Body of pancreas (tissue), 4 donors: ENCODE measurements at regions not wholly inside any gene's neighbourhood (a gene's known extent, or its start where the extent isn't known, plus 50 kb on each side); places are given as distances from the start of the nearest gene placed in this dataset.

Experiments
- ATAC-seq: fragments of 150-250 bp; one replicate; pipeline ENCODE4 v1.9.1; 2016
- DNase-seq, 4 donors: peaks; one replicate each; pipeline ENCODE4 v3.0.0-alpha.2; 2019
- H3K27ac ChIP-seq, 4 donors: fragments of 200-600 bp; sonication (generic); 1 replicate in 3 of 4; 2 replicates in 1 of 4; pipeline versions ENCODE4 v1.5.1 to v1.6.1; 2016 to 2019; ENCODE audit warnings: mild to moderate bottlenecking in 1 of 4, mixed read lengths in 1 of 4, moderate library complexity in 1 of 4
- H3K27me3 ChIP-seq, 2 donors: fragments of 200-600 bp; sonication (generic); one replicate each; pipeline ENCODE4 v1.6.0; 2016; ENCODE audit warnings: mild to moderate bottlenecking in 1 of 2
- H3K36me3 ChIP-seq, 2 donors: fragments of 200-600 bp; sonication (generic); replicated peaks in 1 of 2; 2 replicates each; pipeline ENCODE4 v1.5.1; 2016; ENCODE audit warnings: low read depth in 2 of 2; ENCODE audit not compliant: insufficient read depth in 1 of 2
- H3K4me1 ChIP-seq: fragments of 200-600 bp; sonication (generic); one replicate; pipeline ENCODE4 v1.6.0; 2016
- H3K4me3 ChIP-seq, 2 donors: fragments of 200-600 bp; sonication (generic); 1 replicate in 1 of 2; 2 replicates in 1 of 2; pipeline ENCODE4 v1.5.1; 2016 to 2019
- H3K9me3 ChIP-seq, 3 donors: fragments of 200-600 bp; sonication (generic); 1 replicate in 2 of 3; 2 replicates in 1 of 3; pipeline ENCODE4 v1.5.1; 2016
- CTCF ChIP-seq, 7 experiments: fragments of 450-650 bp in 4 of 7; fragments of 200-600 bp in 3 of 7; sonication (generic) in 3 of 7; IDR thresholded peaks; one replicate each; pipeline ENCODE4 v1.5.1; 2016 to 2019; ENCODE audit warnings: antibody characterized with exemption in 7 of 7
- POLR2A ChIP-seq, 3 donors: fragments of 450-650 bp; IDR thresholded peaks; one replicate each; pipeline ENCODE4 v1.6.1; 2016; ENCODE audit warnings: antibody characterized with exemption in 3 of 3, mild to moderate bottlenecking in 2 of 3
- WGBS, 2 donors: methylation state at CpG; one replicate each; pipeline ENCODE4 v1.1.5; 2017; 5-methylcytosine and 5-hydroxymethylcytosine counted together
- intact Hi-C: fragments of 100-400 bp; cut with DNase I; formaldehyde crosslinking; loops from one replicate; pipeline ENCODE4 v1.15.1; 2023

DNA sequence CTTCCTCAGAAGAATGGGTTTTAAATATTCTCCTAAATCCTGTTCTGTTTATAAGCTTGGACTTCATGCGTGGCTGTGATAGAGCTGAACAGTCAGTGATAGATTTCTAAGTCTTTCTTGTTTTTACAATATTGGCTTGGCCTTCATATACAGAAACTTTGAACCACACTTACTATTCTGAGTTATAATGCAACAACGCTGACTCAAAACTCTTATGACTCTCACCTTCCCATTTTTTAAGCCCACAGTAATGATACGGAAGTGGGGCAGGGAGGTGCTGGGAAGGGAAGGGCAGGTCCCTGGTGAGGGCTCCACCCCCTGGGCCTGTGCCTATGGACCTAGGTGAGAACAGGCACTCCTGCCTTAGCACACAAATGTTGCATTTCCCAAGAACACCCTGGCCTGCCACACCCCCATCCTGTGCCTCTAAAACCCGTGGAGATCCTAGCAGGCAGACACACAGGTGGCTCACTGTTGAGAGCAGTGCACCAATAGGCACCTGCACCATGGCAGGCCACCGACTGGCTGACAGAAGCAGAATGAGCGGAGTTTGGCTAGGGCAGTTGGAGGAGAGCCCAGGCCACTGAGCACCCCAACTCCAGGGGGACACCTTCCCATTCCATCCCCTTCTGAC, 376.7 kb downstream of the GABRG2 start:
- intact Hi-C loops: no loop called here
- no peak for DNase-seq
- no peak overlapping the region for H3K27ac ChIP-seq
- H3K4me3 ChIP-seq: no peak overlapping the region
- H3K4me1 ChIP-seq: no peaks in the 10 kb centered on the region
- TF ChIP-seq CTCF (IDR thresholded peaks at IDR 0.05) (no peak), POLR2A (IDR thresholded peaks at IDR 0.05) (no peak)
- ATAC-seq: no peak
- H3K27me3 ChIP-seq: no peaks in the 10 kb centered on the region
- no peaks in the 10 kb centered on the region for H3K36me3 ChIP-seq
- no peaks in the 10 kb centered on the region for H3K9me3 ChIP-seq
- 66 to 74% methylated on average over 5 to 6 of the region's 6 CpGs for whole genome bisulfite sequencing, 2 donors

DNA sequence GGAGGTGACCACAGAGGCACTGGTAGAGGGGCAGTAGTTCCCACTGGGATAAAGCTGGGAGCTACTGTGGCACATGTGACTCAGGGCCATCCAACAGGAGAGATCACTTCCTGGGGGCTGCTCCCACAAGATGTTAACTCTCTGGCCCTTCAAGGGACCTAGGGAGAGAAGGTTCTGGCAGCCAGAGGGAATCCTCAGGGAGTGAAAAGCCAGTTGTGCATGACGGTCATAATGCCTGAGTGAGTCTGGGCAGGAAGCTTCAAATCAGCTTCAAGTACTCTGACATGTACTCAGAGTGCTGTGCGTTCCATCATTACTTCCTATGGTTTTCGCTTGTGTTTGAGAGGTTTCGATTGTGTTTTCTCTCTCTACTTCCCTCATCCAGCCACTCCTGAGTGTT, 388.5 kb downstream of the GABRG2 start:
- WGBS, 2 donors: 57 to 68% methylated on average over 4 of the region's 4 CpGs
- DNase-seq: no peak
- Histone ChIP-seq H3K27me3 (no peaks in the 10 kb centered on the region), H3K27ac (no peak overlapping the region), H3K4me1 (no peaks in the 10 kb centered on the region), H3K36me3 (no peaks in the 10 kb centered on the region), H3K9me3 (no peaks in the 10 kb centered on the region), H3K4me3 (no peak overlapping the region)
- TF ChIP-seq CTCF (IDR thresholded peaks at IDR 0.05) (no peak), POLR2A (IDR thresholded peaks at IDR 0.05) (no peak)
- ATAC-seq: no peak
- intact Hi-C loops: no loop called here

DNA sequence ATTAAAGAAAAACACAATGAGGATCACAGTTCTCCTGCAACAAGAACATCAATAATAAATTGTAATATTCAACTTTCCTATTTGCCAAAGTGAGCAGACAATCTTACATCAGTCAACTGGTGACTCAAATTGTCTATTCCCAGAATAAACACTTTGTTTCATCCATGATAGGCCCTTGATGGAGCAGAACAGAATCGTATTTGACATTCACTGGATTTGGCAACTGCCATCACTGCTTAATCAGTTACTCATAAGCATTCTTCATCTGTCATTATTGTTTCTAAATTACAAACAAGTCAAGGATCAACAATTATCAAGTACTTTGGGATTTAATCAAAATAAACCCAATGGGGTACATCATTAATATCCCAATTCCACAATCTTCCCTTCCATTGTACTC, 398.4 kb downstream of the GABRG2 start:
- no peak for TF ChIP-seq CTCF (IDR thresholded peaks at IDR 0.05)
- no peak for TF ChIP-seq POLR2A (IDR thresholded peaks at IDR 0.05)
- DNase-seq (no peak), ATAC-seq (no peak)
- intact Hi-C loops: no loop called here
- no peaks in the 10 kb centered on the region for H3K36me3 ChIP-seq
- H3K4me3 ChIP-seq: no peak overlapping the region
- no peaks in the 10 kb centered on the region for H3K4me1 ChIP-seq
- no peaks in the 10 kb centered on the region for H3K27me3 ChIP-seq
- WGBS, 2 donors: 24 to 28% methylated on average over 1 of the region's 1 CpG
- no peak overlapping the region for H3K27ac ChIP-seq
- H3K9me3 ChIP-seq: no peaks in the 10 kb centered on the region

DNA sequence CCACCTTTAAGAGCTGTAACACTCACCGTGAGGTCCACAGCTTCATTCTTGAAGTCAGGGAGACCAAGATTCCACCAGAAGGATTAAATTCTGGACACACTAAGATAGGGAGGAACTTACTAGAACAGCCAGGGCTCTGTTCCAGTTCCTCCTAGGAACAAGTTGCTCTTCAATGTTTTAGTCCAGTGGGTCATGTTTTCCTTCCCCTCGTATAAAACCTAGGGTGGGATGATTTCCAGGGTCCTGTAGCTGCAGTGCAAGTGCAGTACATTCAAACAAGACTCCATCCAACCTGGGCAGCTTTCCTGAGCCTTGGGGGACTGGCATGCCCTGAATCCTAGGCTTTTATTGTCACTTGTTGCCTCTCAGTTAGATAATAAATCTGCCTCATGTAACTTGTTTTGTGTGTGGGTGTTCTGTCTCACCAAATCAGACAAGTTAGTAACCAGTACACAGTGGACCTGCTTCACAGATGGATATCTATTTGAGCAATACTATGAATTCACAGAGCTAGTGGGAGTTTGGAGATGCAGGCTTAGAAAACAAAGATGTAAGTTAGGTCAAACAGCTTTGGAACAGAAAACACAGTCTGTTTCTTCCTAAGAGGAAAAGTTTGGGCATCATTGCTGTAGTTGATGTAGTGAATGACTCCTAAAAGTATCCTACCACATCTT, 405.6 kb downstream of the GABRG2 start:
- H3K27ac ChIP-seq: no peak overlapping the region
- no peak for ATAC-seq
- H3K4me3 ChIP-seq: no peak overlapping the region
- no peaks in the 10 kb centered on the region for H3K4me1 ChIP-seq
- no peaks in the 10 kb centered on the region for H3K9me3 ChIP-seq
- intact Hi-C loops: no loop called here
- WGBS, 2 donors: 42 to 48% methylated on average over 2 of the region's 2 CpGs
- DNase-seq: no peak
- no peaks in the 10 kb centered on the region for H3K27me3 ChIP-seq
- no peaks in the 10 kb centered on the region for H3K36me3 ChIP-seq
- TF ChIP-seq CTCF (IDR thresholded peaks at IDR 0.05): no peak
- TF ChIP-seq POLR2A (IDR thresholded peaks at IDR 0.05): no peak

GRCh38 chr5:162474239-162474638, 406.7 kb downstream of the GABRG2 start:
- DNase-seq (no peak), ATAC-seq (no peak)
- Histone ChIP-seq H3K4me1 (no peaks in the 10 kb centered on the region), H3K9me3 (no peaks in the 10 kb centered on the region), H3K36me3 (no peaks in the 10 kb centered on the region), H3K27ac (no peak overlapping the region), H3K27me3 (no peaks in the 10 kb centered on the region), H3K4me3 (no peak overlapping the region)
- intact Hi-C loops: no loop called here
- TF ChIP-seq CTCF (IDR thresholded peaks at IDR 0.05) (no peak), POLR2A (IDR thresholded peaks at IDR 0.05) (no peak)
